Inflammatory macrophage treated with lipopolysaccharide for 1 hour (primary cell): ENCODE measurements at regions not wholly inside any gene's neighbourhood (a gene's known extent, or its start where the extent isn't known, plus 50 kb on each side); places are given as distances from the start of the nearest gene placed in this dataset.
"Not testable (repeated sequence)": the region's sequence is repeated elsewhere in the genome, so short reads cannot be mapped to it uniquely, and the experiment has no call there.

ENCODE experiments used
- DNase-seq, 2 donors: peaks; one replicate each; pipeline ENCODE4 v3.0.0-alpha.2; 2020 to 2022

DNA sequence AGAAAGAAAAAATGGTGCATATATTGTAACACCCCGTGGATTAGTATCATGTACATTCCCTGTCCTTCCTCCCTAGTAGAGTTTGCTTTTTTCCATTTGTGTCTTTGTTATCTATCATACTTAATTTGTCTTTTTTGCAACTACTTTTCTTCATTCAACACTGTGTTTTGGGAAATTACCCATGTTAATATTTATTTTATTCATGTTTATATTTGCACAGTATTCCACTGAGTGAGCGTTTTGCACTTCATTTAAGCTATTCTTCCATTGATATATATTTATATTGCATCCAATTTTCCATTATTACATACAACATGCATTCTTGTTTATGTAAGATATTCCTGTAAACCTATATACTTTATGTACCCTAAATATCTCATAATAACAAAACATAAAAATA lies 57.6 kb upstream of the FAM171A1 start:
- DNase-seq, result no peak

DNA sequence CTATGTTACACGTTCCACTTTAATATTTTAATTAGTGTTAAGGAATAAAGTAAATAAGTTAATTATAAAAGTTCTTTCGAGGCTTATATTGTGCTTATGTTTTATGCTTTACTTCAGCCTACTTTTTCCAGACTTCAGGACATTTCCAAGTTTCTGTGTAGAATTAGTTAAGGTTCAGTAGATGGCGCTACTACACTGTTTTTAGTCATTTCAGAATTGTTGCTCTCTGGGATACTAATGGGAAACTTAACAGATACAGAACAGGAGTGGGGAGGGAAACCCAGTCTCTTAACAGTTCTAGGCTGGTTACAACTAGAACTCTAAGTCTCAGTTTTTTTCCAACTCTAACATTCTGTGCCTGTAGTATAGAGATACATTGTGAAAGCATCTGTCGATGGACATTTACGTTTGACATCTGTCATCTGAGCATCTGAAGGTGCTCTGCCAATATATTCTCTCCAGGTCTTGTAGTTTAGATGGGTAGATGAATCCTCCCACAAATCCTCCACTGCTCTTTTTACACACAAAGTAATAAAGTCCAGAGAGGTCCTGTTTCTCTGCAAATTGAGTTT lies 56.8 kb upstream of the FAM171A1 start:
- peak in 1 of 2 donors; percentile 10 for DNase-seq

DNA sequence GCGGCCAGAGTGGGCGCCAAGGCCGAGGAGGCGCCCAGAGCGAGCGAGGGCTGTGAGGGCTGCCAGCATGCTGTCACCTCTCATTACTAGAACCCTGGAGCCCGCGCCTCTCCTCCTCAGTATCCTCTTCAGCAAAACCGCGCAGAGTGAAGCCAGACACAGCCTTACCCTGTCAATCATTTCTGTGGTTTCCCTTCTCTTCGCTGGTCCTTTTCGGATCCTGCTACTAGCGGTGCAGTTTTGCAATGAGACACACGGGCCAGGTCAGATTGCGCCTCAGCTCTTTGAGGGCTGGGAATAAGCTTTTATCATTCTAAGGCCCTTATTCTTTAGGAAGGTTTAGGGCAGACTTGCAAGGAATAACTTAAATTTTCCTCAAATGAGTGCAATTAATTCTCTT lies 55.5 kb upstream of the FAM171A1 start:
- DNase-seq, result no peak

DNA sequence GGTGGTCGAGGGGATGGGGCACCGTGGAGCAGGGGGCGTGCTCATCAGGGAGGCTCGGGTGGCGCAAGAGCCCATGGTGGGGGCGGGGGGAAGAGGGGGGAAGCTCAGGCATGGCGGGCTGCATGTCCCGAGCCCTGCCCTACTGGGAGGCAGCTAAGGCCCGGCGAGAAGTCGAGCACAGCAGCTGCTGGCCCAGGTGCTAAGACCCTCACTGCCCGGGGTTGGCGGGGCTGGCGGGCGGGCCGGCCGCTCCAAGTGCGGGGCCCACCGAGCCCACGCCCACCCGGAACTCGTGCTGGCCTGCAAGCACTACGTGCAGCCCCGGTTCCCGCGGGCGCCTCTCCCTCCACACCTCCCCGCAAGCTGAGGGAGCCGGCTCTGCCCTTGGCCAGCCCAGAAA lies 55.0 kb upstream of the FAM171A1 start:
- no peak for DNase-seq

DNA sequence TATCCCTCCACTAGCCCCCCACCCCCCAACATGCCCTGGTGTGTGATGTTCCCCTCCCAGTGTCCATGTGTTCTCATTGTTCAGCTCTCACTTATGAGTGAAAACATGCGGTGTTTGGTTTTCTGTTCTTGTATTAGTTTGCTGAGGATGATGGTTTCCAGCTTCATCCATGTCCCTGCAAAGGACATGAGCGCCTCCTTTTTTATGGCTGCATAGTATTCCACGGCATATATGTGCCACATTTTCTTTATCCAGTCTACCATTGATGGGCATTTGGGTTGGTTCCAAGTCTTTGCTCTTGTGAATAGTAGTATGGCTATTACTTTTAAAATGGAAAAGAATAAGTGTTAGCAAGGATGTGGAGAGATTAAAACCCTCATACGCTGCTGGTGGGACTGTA lies 50.8 kb upstream of the FAM171A1 start:
- not testable (repeated sequence) for DNase-seq
